ENCODE measurements at regions not wholly inside any gene's neighbourhood (a gene's known extent, or its start where the extent isn't known, plus 50 kb on each side); places are given as distances from the start of the nearest gene placed in this dataset.
A peak's percentile ranks its signal among the peaks of the same experiment; 100 is the strongest.

GRCh38 chr6:25017932-25018567 is 82.3 kb upstream of the RIPOR2 start:
- TF ChIP-seq ZFX (IDR thresholded peaks at IDR 0.05; ENCODE audit: borderline replicate concordance), result no peak
- TF ChIP-seq, protein P1, sequence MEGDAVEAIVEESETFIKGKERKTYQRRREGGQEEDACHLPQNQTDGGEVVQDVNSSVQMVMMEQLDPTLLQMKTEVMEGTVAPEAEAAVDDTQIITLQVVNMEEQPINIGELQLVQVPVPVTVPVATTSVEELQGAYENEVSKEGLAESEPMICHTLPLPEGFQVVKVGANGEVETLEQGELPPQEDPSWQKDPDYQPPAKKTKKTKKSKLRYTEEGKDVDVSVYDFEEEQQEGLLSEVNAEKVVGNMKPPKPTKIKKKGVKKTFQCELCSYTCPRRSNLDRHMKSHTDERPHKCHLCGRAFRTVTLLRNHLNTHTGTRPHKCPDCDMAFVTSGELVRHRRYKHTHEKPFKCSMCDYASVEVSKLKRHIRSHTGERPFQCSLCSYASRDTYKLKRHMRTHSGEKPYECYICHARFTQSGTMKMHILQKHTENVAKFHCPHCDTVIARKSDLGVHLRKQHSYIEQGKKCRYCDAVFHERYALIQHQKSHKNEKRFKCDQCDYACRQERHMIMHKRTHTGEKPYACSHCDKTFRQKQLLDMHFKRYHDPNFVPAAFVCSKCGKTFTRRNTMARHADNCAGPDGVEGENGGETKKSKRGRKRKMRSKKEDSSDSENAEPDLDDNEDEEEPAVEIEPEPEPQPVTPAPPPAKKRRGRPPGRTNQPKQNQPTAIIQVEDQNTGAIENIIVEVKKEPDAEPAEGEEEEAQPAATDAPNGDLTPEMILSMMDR (IDR thresholded peaks at IDR 0.05), result peak; percentile 67
- H3K27ac ChIP-seq, result no peak overlapping the region

- no peak overlapping the region for H3K27ac ChIP-seq
- TF ChIP-seq, protein P1 (IDR thresholded peaks at IDR 0.05), result no peak
- no peak for TF ChIP-seq ZFX (IDR thresholded peaks at IDR 0.05; ENCODE audit: borderline replicate concordance)
Measured at GRCh38 chr6:25018568-25018954, 82.8 kb upstream of the RIPOR2 start.

GRCh38 chr6:25022140-25022553 is 86.4 kb upstream of the RIPOR2 start:
- TF ChIP-seq ZFX (IDR thresholded peaks at IDR 0.05; ENCODE audit: borderline replicate concordance), result no peak
- TF ChIP-seq, protein P1 (IDR thresholded peaks at IDR 0.05), result no peak
- no peak overlapping the region for H3K27ac ChIP-seq

DNA sequence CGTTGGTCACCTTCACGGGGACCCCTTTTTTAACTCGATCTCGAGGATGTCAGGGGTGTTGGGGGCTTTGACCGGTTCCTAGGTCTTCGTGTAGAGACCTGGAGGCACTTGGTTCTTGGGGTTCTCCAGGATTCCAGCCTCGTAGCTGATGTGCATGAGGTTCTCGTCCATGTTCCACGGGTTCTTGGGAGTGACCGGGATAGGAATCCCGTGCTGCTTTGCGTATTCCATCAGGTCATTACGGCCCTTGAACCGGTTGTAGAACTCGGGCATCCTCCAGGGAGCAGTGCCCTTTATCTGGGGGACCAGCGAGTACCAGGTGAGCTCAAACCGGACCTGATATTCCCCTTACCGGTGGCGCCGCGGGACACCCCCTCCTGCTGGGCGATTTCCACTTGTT is 88.0 kb upstream of the RIPOR2 start:
- no peak overlapping the region for H3K27ac ChIP-seq
- TF ChIP-seq, protein P1 (IDR thresholded peaks at IDR 0.05), result no peak
- no peak for TF ChIP-seq ZFX (IDR thresholded peaks at IDR 0.05; ENCODE audit: borderline replicate concordance)

- TF ChIP-seq ZFX (IDR thresholded peaks at IDR 0.05; ENCODE audit: borderline replicate concordance), result no peak
- TF ChIP-seq, protein P1 (IDR thresholded peaks at IDR 0.05), result no peak
- no peak overlapping the region for H3K27ac ChIP-seq
Measured at GRCh38 chr6:25024821-25025220, 89.1 kb upstream of the RIPOR2 start.

GRCh38 chr6:25025248-25025918 is 89.6 kb upstream of the RIPOR2 start:
- H3K27ac ChIP-seq, result no peak overlapping the region
- TF ChIP-seq ZFX (IDR thresholded peaks at IDR 0.05; ENCODE audit: borderline replicate concordance), result no peak
- TF ChIP-seq, protein P1 (IDR thresholded peaks at IDR 0.05), result no peak

DNA sequence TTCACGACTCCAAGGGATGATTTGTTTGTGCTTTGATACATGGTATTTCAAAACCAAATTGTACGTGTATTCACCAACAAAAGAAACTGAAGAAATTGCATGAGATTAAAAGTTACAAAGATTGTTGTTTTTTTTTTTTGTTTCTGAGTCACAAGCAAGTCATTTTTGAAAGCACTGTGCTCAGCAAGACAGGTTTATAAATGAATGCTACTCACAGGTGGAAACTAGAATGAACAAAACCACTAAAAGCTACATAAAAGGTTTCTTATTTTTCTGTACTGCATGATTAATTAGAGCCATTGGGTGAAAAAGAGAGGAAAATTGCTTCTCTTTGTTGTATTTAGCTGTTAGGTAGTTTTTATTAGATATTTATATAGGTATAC is 90.2 kb upstream of the RIPOR2 start:
- TF ChIP-seq, protein P1 (IDR thresholded peaks at IDR 0.05), result no peak
- no peak for TF ChIP-seq ZFX (IDR thresholded peaks at IDR 0.05; ENCODE audit: borderline replicate concordance)
- no peak overlapping the region for H3K27ac ChIP-seq
